Kidney (tissue), 13 donors: ENCODE measurements at regions not wholly inside any gene's neighbourhood (a gene's known extent, or its start where the extent isn't known, plus 50 kb on each side); places are given as distances from the start of the nearest gene placed in this dataset.

Source experiments
- DNase-seq, 5 donors: peaks; one replicate each; pipeline ENCODE4 v3.0.0-alpha.2; 2013 to 2020
- FAIRE-seq: peaks from 2 replicates; lab custom pipeline; 2012; peaks lifted over from hg19 to GRCh38; lab: Jason Lieb, UNC
- H3K27ac ChIP-seq, 2 donors: one replicate each; pipeline ENCODE4 v1.7.0; 2013; ENCODE audit warnings: low read depth in 2 of 2, low read length in 2 of 2, inconsistent platforms in 1 of 2
- H3K27me3 ChIP-seq: one replicate; pipeline ENCODE4 v1.7.1; 2013; ENCODE audit warnings: low read length, inconsistent platforms; ENCODE audit not compliant: control insufficient read depth, insufficient read depth
- H3K36me3 ChIP-seq, 3 donors: one replicate each; pipeline versions ENCODE4 v1.7.0 to v1.7.1; 2013; ENCODE audit warnings: low read length in 3 of 3, control low read depth in 1 of 3, inconsistent platforms in 1 of 3; ENCODE audit not compliant: insufficient read depth in 3 of 3, control insufficient read depth in 2 of 3
- H3K4me1 ChIP-seq, 3 donors: one replicate each; pipeline versions ENCODE4 v1.7.0 to v1.7.1; 2013; ENCODE audit warnings: low read length in 3 of 3, inconsistent platforms in 1 of 3, low read depth in 1 of 3; ENCODE audit not compliant: control insufficient read depth in 2 of 3, insufficient read depth in 2 of 3
- H3K4me3 ChIP-seq, 3 donors: one replicate each; pipeline versions ENCODE4 v1.7.0 to v1.8.1; 2013; ENCODE audit warnings: low read length in 3 of 3, control low read depth in 1 of 3, inconsistent platforms in 1 of 3
- H3K9ac ChIP-seq, 3 donors: one replicate each; pipeline versions ENCODE4 v1.7.0 to v1.7.1; 2013; ENCODE audit warnings: low read length in 3 of 3, control low read depth in 1 of 3, inconsistent platforms in 1 of 3
- H3K9me3 ChIP-seq, 3 donors: one replicate each; pipeline versions ENCODE4 v1.7.0 to v1.7.1; 2013; ENCODE audit warnings: low read length in 3 of 3, control low read depth in 1 of 3, inconsistent platforms in 1 of 3; ENCODE audit not compliant: control insufficient read depth in 2 of 3, insufficient read depth in 1 of 3
- CTCF ChIP-seq: IDR thresholded peaks from 3 replicates; pipeline ENCODE4 v1.5.1; 2012; ENCODE audit warnings: mild to moderate bottlenecking, moderate library complexity, borderline replicate concordance; ENCODE audit not compliant: insufficient read depth; ENCODE audit errors: extremely low read depth
- intact Hi-C: fragments of 100-400 bp; cut with DNase I; formaldehyde crosslinking; loops from one replicate; pipeline ENCODE4 v1.11.1; 2022
- donor health status: control.
- donor health status: control.
- donor health status: control.
- donor health status: control.
- donor health status: control.
- donor health status: DM: yes; HTN: yes; CAD: no.
- donor health status: Normal renal cell carcinoma (clear cell type).

- no peak for FAIRE-seq
- peaks cover 0 to 2% (median 0%) of the 10 kb centered on the region in 3 donors for H3K9me3 ChIP-seq
- intact Hi-C loops, result no loop called here
- no peak overlapping the region for H3K27ac ChIP-seq
- DNase-seq, result no peak
- H3K27me3 ChIP-seq, result no peaks in the 10 kb centered on the region
- no peaks in the 10 kb centered on the region for H3K4me1 ChIP-seq
- no peaks in the 10 kb centered on the region for H3K36me3 ChIP-seq
- TF ChIP-seq CTCF, result no peak
- H3K9ac ChIP-seq, result no peak overlapping the region
- H3K4me3 ChIP-seq, result no peak overlapping the region
Measured at GRCh38 chr17:13127921-13128602, 110.2 kb upstream of the ELAC2 start.

DNA sequence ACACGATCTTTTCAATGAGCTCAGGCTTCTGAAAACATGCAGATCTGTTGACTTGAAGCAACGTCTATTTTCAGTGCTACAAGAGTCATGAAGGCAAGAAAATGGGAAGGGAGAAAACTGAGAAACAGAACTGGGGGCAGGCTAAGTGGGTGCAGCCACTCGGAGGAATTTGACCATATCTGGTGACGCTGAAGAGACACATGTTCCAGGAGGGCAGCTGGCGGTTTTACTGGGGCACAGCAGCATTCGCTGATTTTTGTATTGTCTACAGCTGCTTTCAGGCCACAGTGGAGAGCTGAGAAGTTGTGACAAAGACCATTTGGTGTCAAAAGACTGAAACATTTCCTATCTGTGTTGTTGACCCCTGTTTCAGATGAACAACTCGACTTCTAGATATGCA lies 103.0 kb upstream of the ELAC2 start:
- FAIRE-seq, result no peak

DNA sequence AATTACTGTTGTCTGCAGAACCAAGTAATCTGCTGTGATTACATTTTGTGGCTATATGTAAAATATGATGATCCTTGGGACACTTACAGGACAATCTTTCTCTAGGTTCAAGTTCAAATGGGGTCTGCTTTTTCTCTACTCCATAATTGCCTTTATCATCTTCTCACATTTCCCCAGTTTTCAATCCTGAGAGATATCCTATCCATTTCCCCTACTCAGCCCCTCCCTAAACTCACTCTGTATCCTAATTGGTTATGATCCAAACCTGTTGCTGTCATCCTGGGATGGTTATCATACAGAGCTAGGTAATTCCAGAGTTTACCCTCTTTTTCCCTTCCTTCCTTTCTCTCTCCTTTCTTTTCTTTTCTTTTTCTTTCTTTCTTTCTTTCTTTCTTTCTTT lies 100.5 kb upstream of the ELAC2 start:
- Histone ChIP-seq H3K9ac (no peak overlapping the region), H3K27me3 (no peaks in the 10 kb centered on the region), H3K36me3 (no peaks in the 10 kb centered on the region), H3K4me1 (no peaks in the 10 kb centered on the region), H3K4me3 (no peak overlapping the region), H3K27ac (no peak overlapping the region), H3K9me3 (no peaks in the 10 kb centered on the region)
- FAIRE-seq, result no peak
- intact Hi-C loops, result no loop called here
- no peak for DNase-seq
- TF ChIP-seq CTCF, result no peak

More for the DNA sequence above, 103.0 kb upstream of the ELAC2 start:
- no peak for TF ChIP-seq CTCF
- Histone ChIP-seq H3K4me1 (no peaks in the 10 kb centered on the region), H3K27me3 (no peaks in the 10 kb centered on the region), H3K9ac (no peak overlapping the region), H3K9me3 (no peaks in the 10 kb centered on the region), H3K4me3 (no peak overlapping the region), H3K36me3 (no peaks in the 10 kb centered on the region), H3K27ac (no peak overlapping the region)
- no peak for DNase-seq
- intact Hi-C loops, result no loop called here

DNA sequence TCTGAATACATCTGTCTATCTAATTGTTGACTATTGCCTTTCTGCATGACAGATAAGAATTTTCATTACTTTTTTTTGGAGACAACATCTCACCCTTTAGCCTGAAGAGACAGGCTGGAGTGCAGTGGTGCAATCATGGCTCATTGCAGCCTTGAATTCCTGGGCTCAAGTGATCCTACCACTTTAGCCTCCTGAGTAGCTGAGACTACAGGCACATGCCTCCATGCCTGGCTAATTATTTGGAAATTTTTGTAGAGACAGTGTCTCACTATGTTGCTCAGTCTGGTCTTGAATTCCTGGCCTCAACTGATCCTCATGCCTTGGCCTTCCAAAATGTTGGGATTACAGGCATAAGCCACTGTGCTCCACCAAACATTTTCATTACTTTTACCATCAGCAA lies 99.8 kb upstream of the ELAC2 start:
- no peak for TF ChIP-seq CTCF
- Histone ChIP-seq H3K27ac (no peak overlapping the region), H3K27me3 (no peaks in the 10 kb centered on the region), H3K4me1 (no peaks in the 10 kb centered on the region), H3K9me3 (no peaks in the 10 kb centered on the region), H3K36me3 (no peaks in the 10 kb centered on the region), H3K4me3 (no peak overlapping the region), H3K9ac (no peak overlapping the region)
- FAIRE-seq (no peak), DNase-seq (no peak)
- intact Hi-C loops, result no loop called here
